ENCODE measurements at regions not wholly inside any gene's neighbourhood (a gene's known extent, or its start where the extent isn't known, plus 50 kb on each side); places are given as distances from the start of the nearest gene placed in this dataset.

GRCh38 chr4:157824021-157824420 lies 348.8 kb downstream of the GASK1B start:
- TF ChIP-seq EP300 (IDR thresholded peaks at IDR 0.05; ENCODE audit: borderline replicate concordance) (no peak), ZBTB7A (IDR thresholded peaks at IDR 0.05; ENCODE audit: low read depth) (no peak), RAD21 (IDR thresholded peaks at IDR 0.05; ENCODE audit: low read depth) (no peak)
- TF ChIP-seq, protein P1, sequence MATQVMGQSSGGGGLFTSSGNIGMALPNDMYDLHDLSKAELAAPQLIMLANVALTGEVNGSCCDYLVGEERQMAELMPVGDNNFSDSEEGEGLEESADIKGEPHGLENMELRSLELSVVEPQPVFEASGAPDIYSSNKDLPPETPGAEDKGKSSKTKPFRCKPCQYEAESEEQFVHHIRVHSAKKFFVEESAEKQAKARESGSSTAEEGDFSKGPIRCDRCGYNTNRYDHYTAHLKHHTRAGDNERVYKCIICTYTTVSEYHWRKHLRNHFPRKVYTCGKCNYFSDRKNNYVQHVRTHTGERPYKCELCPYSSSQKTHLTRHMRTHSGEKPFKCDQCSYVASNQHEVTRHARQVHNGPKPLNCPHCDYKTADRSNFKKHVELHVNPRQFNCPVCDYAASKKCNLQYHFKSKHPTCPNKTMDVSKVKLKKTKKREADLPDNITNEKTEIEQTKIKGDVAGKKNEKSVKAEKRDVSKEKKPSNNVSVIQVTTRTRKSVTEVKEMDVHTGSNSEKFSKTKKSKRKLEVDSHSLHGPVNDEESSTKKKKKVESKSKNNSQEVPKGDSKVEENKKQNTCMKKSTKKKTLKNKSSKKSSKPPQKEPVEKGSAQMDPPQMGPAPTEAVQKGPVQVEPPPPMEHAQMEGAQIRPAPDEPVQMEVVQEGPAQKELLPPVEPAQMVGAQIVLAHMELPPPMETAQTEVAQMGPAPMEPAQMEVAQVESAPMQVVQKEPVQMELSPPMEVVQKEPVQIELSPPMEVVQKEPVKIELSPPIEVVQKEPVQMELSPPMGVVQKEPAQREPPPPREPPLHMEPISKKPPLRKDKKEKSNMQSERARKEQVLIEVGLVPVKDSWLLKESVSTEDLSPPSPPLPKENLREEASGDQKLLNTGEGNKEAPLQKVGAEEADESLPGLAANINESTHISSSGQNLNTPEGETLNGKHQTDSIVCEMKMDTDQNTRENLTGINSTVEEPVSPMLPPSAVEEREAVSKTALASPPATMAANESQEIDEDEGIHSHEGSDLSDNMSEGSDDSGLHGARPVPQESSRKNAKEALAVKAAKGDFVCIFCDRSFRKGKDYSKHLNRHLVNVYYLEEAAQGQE (IDR thresholded peaks at IDR 0.05; ENCODE audit: low read depth): no peak

GRCh38 chr4:157821814-157822213 lies 351.0 kb downstream of the GASK1B start:
- TF ChIP-seq CREB1 (IDR thresholded peaks at IDR 0.05; ENCODE audit: low read depth) (no peak), EP300 (IDR thresholded peaks at IDR 0.05; ENCODE audit: borderline replicate concordance) (no peak), EGR1 (IDR thresholded peaks at IDR 0.05) (no peak), YY1 (IDR thresholded peaks at IDR 0.05; ENCODE audit: low read depth) (no peak)

DNA sequence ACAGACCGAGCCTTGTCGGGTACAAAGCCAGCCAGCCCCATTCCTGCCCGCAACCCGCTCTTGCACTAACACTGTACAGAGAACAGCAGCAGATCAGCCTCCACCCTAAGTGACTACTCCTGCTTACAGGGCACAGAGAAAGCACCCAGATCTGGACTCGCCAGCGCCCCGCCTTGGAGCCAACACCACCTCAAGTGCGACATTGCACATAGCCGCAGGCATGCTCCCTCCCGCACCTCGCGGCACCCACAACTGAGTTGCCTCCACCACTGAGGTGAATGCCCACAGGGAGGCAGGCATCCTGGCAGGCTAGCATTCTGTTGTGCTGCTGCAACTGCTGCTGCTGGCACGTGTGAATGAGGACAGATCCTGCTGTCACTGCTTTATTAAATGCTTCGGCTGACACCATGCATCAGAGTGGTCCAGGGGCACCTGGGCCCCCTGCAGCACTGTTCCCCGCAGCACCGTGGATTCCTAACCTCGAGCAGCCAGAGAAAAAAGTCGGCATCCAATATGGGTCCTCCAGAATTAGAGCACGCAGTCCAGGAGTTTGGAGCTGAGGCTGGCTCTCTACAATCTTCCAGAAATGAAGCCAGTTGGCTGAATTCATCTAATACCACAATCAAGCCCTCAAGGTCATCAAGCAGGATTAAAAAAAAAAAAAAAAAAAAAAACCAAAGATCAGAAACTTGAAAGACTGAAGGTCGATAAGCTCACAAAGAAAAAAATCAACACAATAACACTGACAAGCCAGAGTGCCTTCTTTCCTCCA lies 352.9 kb downstream of the GASK1B start:
- TF ChIP-seq YY1 (IDR thresholded peaks at IDR 0.05; ENCODE audit: low read depth) (no peak), CREB1 (IDR thresholded peaks at IDR 0.05; ENCODE audit: low read depth) (no peak), EGR1 (IDR thresholded peaks at IDR 0.05) (no peak), EP300 (IDR thresholded peaks at IDR 0.05; ENCODE audit: borderline replicate concordance) (no peak), NFIC (IDR thresholded peaks at IDR 0.05) (no peak), CEBPB (IDR thresholded peaks at IDR 0.05) (no peak), ZBTB7A (IDR thresholded peaks at IDR 0.05; ENCODE audit: low read depth) (no peak)
- TF ChIP-seq, protein P1 (IDR thresholded peaks at IDR 0.05; ENCODE audit: low read depth): no peak

- TF ChIP-seq, protein P1 (IDR thresholded peaks at IDR 0.05; ENCODE audit: low read depth): no peak
- TF ChIP-seq TAF1 (IDR thresholded peaks at IDR 0.05; ENCODE audit: low read depth) (no peak), TEAD4 (IDR thresholded peaks at IDR 0.05) (no peak)
Observed at GRCh38 chr4:157818946-157819692, 353.7 kb downstream of the GASK1B start.

DNA sequence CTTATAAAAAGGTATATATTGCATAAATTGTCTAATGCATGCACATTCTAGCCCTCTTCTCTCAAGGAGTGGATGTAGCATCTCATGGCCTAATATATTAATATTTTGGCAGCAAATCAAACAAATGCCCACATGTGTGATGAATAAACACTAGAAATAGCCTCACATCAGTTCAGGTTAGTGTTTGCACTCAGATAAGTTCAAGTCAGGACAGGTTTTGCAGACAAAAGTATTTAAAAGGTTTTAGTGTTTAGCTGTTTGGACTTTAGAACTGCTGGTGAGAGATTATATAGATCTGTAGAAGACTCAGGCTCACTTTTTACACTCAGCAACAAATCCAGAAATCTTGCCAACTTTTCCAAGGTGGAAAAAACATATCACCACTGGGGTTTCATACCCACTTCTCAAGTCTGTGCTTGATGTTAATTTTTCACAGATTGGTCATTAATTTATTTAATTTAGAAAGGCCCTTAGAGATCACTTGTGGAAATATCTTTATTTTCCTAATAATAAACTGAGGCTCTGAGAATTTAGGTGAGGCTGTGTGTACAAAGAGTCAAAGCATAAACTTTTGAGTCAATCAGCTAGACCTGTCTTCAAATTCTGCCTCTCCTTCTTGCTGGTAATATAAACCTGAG lies 362.6 kb downstream of the GASK1B start:
- no peak for TF ChIP-seq TAF1 (IDR thresholded peaks at IDR 0.05; ENCODE audit: low read depth)
- no peak for TF ChIP-seq ZBTB7A (IDR thresholded peaks at IDR 0.05; ENCODE audit: low read depth)
- TF ChIP-seq RAD21 (IDR thresholded peaks at IDR 0.05; ENCODE audit: low read depth): no peak
- TF ChIP-seq, protein P1 (IDR thresholded peaks at IDR 0.05; ENCODE audit: low read depth): no peak
- no peak for TF ChIP-seq CREB1 (IDR thresholded peaks at IDR 0.05; ENCODE audit: low read depth)
- TF ChIP-seq EP300 (IDR thresholded peaks at IDR 0.05; ENCODE audit: borderline replicate concordance): no peak
- TF ChIP-seq EGR1 (IDR thresholded peaks at IDR 0.05): no peak
- TF ChIP-seq TEAD4 (IDR thresholded peaks at IDR 0.05): no peak
- no peak for TF ChIP-seq USF1 (IDR thresholded peaks at IDR 0.05)
- TF ChIP-seq, protein P2, sequence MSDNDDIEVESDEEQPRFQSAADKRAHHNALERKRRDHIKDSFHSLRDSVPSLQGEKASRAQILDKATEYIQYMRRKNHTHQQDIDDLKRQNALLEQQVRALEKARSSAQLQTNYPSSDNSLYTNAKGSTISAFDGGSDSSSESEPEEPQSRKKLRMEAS (IDR thresholded peaks at IDR 0.05): no peak
- TF ChIP-seq CEBPB (IDR thresholded peaks at IDR 0.05): no peak
- no peak for TF ChIP-seq TCF12 (IDR thresholded peaks at IDR 0.05; ENCODE audit: low read depth)
- TF ChIP-seq NFIC (IDR thresholded peaks at IDR 0.05): no peak
- no peak for TF ChIP-seq YY1 (IDR thresholded peaks at IDR 0.05; ENCODE audit: low read depth)
- no peak for TF ChIP-seq FOXM1 (IDR thresholded peaks at IDR 0.05; ENCODE audit: borderline replicate concordance, low read depth)

Measured in Ishikawa (cell line).